ENCODE measurements at regions not wholly inside any gene's neighbourhood (a gene's known extent, or its start where the extent isn't known, plus 50 kb on each side); places are given as distances from the start of the nearest gene placed in this dataset.

DNA sequence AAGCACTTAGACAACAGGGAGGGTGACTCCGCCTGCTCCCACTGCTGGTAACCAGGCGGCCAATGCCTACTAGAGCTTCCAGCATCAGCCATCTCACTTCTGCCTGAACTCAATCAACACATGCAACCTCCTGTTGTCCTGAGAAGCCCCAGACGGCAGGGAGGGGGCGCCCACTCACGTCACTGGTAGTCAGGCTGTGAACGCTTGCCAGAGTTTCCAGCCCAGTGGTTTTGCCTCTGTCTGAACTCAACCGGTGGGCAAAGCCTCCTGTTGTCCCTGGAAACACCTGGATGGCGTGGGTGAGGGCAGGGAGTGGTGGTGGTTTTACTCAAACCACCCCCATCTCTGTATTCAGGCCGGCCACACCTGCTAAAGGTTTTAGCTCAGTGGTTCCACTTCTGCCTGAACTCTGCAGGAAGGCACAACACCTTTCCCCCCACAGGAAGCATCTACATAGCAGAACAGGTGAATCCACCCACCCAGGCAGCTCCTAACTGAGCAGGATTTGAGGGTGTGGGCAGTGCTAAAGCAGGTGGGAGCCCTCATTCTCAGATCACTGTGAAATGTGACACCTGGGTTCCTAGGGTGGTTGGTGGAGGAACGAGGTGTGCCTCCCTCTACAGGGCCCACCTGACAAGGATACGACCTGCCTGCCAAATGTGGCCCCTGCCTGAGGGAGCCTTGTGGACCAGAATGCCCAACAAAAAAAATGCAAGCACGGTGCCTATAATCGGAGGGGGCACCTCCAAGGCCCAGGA is 563.0 kb upstream of the SEMA3D start:
- no peak overlapping the region for H3K27ac ChIP-seq (replicated peaks)
- H3K4me3 ChIP-seq (replicated peaks; ENCODE audit: insufficient read depth, low read length), result no peak overlapping the region
- TF ChIP-seq SPI1 (IDR thresholded peaks at IDR 0.05; ENCODE audit: borderline replicate concordance, low read depth) (no peak), GABPA (IDR thresholded peaks at IDR 0.05; ENCODE audit: low read depth) (no peak), POLR2AphosphoS5 (IDR thresholded peaks at IDR 0.05; ENCODE audit: low read depth) (no peak)
- TF ChIP-seq, protein P1, sequence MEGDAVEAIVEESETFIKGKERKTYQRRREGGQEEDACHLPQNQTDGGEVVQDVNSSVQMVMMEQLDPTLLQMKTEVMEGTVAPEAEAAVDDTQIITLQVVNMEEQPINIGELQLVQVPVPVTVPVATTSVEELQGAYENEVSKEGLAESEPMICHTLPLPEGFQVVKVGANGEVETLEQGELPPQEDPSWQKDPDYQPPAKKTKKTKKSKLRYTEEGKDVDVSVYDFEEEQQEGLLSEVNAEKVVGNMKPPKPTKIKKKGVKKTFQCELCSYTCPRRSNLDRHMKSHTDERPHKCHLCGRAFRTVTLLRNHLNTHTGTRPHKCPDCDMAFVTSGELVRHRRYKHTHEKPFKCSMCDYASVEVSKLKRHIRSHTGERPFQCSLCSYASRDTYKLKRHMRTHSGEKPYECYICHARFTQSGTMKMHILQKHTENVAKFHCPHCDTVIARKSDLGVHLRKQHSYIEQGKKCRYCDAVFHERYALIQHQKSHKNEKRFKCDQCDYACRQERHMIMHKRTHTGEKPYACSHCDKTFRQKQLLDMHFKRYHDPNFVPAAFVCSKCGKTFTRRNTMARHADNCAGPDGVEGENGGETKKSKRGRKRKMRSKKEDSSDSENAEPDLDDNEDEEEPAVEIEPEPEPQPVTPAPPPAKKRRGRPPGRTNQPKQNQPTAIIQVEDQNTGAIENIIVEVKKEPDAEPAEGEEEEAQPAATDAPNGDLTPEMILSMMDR (IDR thresholded peaks at IDR 0.05; ENCODE audit: insufficient read depth, low read length), result no peak
- TF ChIP-seq, protein P2, sequence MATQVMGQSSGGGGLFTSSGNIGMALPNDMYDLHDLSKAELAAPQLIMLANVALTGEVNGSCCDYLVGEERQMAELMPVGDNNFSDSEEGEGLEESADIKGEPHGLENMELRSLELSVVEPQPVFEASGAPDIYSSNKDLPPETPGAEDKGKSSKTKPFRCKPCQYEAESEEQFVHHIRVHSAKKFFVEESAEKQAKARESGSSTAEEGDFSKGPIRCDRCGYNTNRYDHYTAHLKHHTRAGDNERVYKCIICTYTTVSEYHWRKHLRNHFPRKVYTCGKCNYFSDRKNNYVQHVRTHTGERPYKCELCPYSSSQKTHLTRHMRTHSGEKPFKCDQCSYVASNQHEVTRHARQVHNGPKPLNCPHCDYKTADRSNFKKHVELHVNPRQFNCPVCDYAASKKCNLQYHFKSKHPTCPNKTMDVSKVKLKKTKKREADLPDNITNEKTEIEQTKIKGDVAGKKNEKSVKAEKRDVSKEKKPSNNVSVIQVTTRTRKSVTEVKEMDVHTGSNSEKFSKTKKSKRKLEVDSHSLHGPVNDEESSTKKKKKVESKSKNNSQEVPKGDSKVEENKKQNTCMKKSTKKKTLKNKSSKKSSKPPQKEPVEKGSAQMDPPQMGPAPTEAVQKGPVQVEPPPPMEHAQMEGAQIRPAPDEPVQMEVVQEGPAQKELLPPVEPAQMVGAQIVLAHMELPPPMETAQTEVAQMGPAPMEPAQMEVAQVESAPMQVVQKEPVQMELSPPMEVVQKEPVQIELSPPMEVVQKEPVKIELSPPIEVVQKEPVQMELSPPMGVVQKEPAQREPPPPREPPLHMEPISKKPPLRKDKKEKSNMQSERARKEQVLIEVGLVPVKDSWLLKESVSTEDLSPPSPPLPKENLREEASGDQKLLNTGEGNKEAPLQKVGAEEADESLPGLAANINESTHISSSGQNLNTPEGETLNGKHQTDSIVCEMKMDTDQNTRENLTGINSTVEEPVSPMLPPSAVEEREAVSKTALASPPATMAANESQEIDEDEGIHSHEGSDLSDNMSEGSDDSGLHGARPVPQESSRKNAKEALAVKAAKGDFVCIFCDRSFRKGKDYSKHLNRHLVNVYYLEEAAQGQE (IDR thresholded peaks at IDR 0.05; ENCODE audit: insufficient replicate concordance, low read depth), result no peak
- H3K27me3 ChIP-seq (ENCODE audit: insufficient read depth, poor library complexity, severe bottlenecking), result no peaks in the 10 kb centered on the region
- DNase-seq (ENCODE audit: low read depth in 1 of 2, low spot score in 1 of 2), result no peak

- TF ChIP-seq POLR2AphosphoS5 (IDR thresholded peaks at IDR 0.05; ENCODE audit: low read depth), result no peak
- TF ChIP-seq, protein P1 (IDR thresholded peaks at IDR 0.05; ENCODE audit: insufficient read depth, low read length), result no peak
- TF ChIP-seq, protein P2 (IDR thresholded peaks at IDR 0.05; ENCODE audit: insufficient replicate concordance, low read depth), result no peak
- TF ChIP-seq GABPA (IDR thresholded peaks at IDR 0.05; ENCODE audit: low read depth), result no peak
- TF ChIP-seq SPI1 (IDR thresholded peaks at IDR 0.05; ENCODE audit: borderline replicate concordance, low read depth), result no peak
- no peak overlapping the region for H3K4me3 ChIP-seq (replicated peaks; ENCODE audit: insufficient read depth, low read length)
- DNase-seq (ENCODE audit: low read depth in 1 of 2, low spot score in 1 of 2), result no peak
- no peak overlapping the region for H3K27ac ChIP-seq (replicated peaks)
- no peaks in the 10 kb centered on the region for H3K27me3 ChIP-seq (ENCODE audit: insufficient read depth, poor library complexity, severe bottlenecking)
These were observed 562.0 kb upstream of the SEMA3D start for GRCh38 chr7:85748861-85749260.

GRCh38 chr7:85737426-85737825 is 550.6 kb upstream of the SEMA3D start:
- no peak for DNase-seq (ENCODE audit: low read depth in 1 of 2, low spot score in 1 of 2)
- TF ChIP-seq, protein P1 (IDR thresholded peaks at IDR 0.05; ENCODE audit: insufficient read depth, low read length), result no peak
- TF ChIP-seq SPI1 (IDR thresholded peaks at IDR 0.05; ENCODE audit: borderline replicate concordance, low read depth) (no peak), POLR2AphosphoS5 (IDR thresholded peaks at IDR 0.05; ENCODE audit: low read depth) (no peak), GABPA (IDR thresholded peaks at IDR 0.05; ENCODE audit: low read depth) (no peak)
- TF ChIP-seq, protein P2 (IDR thresholded peaks at IDR 0.05; ENCODE audit: insufficient replicate concordance, low read depth), result no peak
- Histone ChIP-seq H3K4me3 (replicated peaks; ENCODE audit: insufficient read depth, low read length) (no peak overlapping the region), H3K27ac (replicated peaks) (no peak overlapping the region), H3K27me3 (ENCODE audit: insufficient read depth, poor library complexity, severe bottlenecking) (no peaks in the 10 kb centered on the region)

Measured in HL-60 (cell line).